Lower leg skin (tissue), 4 donors: ENCODE measurements at regions not wholly inside any gene's neighbourhood (a gene's known extent, or its start where the extent isn't known, plus 50 kb on each side); places are given as distances from the start of the nearest gene placed in this dataset.
"Not testable (repeated sequence)": the region's sequence is repeated elsewhere in the genome, so short reads cannot be mapped to it uniquely, and the experiment has no call there.

Source experiments
- DNase-seq, 2 donors: peaks; one replicate each; pipeline ENCODE4 v3.0.0-alpha.2; 2019; ENCODE audit warnings: low spot score in 2 of 2
- H3K4me3 ChIP-seq: fragments of 200-600 bp; sonication (generic); 2 replicates; pipeline ENCODE4 v1.5.1; 2017; ENCODE audit warnings: mild to moderate bottlenecking, low read depth; ENCODE audit not compliant: poor library complexity, severe bottlenecking
- CTCF ChIP-seq, 3 donors: fragments of 450-650 bp; IDR thresholded peaks; one replicate each; pipeline ENCODE4 v1.5.1; 2016; ENCODE audit warnings: antibody characterized with exemption in 3 of 3, mild to moderate bottlenecking in 3 of 3, moderate library complexity in 2 of 3
- POLR2A ChIP-seq, 2 donors: fragments of 450-650 bp; IDR thresholded peaks; one replicate each; pipeline ENCODE4 v1.6.1; 2016 to 2017; ENCODE audit warnings: antibody characterized with exemption in 2 of 2, mild to moderate bottlenecking in 1 of 2, moderate library complexity in 1 of 2
- WGBS, 2 donors: methylation state at CpG; one replicate each; pipeline ENCODE4 v1.1.5; 2018; 5-methylcytosine and 5-hydroxymethylcytosine counted together
- intact Hi-C: fragments of 100-400 bp; cut with DNase I; formaldehyde crosslinking; loops from one replicate; pipeline ENCODE4 v1.15.0; 2023; ENCODE audit warnings: low total_unique reads

- DNase-seq: no peak
- intact Hi-C loops: no loop called here
- no peak for TF ChIP-seq CTCF (IDR thresholded peaks at IDR 0.05)
- no peak for TF ChIP-seq POLR2A (IDR thresholded peaks at IDR 0.05)
- WGBS, 2 donors: 53 to 58% methylated on average over 3 of the region's 3 CpGs
- H3K4me3 ChIP-seq: no peak overlapping the region
These were observed 273.0 kb downstream of the TFAP2A start for GRCh38 chr6:10141746-10142443.

GRCh38 chr6:10140824-10141223 is 274.1 kb downstream of the TFAP2A start:
- no peak for DNase-seq
- intact Hi-C loops: no loop called here
- no peak overlapping the region for H3K4me3 ChIP-seq
- WGBS, 2 donors: 49 to 50% methylated on average over 3 of the region's 3 CpGs
- TF ChIP-seq CTCF (IDR thresholded peaks at IDR 0.05) (no peak), POLR2A (IDR thresholded peaks at IDR 0.05) (no peak)

- no peak for TF ChIP-seq CTCF (IDR thresholded peaks at IDR 0.05)
- TF ChIP-seq POLR2A (IDR thresholded peaks at IDR 0.05): no peak
- no peak overlapping the region for H3K4me3 ChIP-seq
- intact Hi-C loops: no loop called here
- 65 to 71% methylated on average over 3 of the region's 3 CpGs for WGBS, 2 donors
- no peak for DNase-seq
These were observed 274.7 kb downstream of the TFAP2A start for GRCh38 chr6:10140136-10140535.

GRCh38 chr6:10138917-10139316 is 276.0 kb downstream of the TFAP2A start:
- no peak for DNase-seq
- H3K4me3 ChIP-seq: no peak overlapping the region
- no peak for TF ChIP-seq CTCF (IDR thresholded peaks at IDR 0.05)
- TF ChIP-seq POLR2A (IDR thresholded peaks at IDR 0.05): no peak
- WGBS, 2 donors: 78 to 79% methylated on average over 3 of the region's 3 CpGs
- intact Hi-C loops: no loop called here

- intact Hi-C loops: no loop called here
- H3K4me3 ChIP-seq: no peak overlapping the region
- no peak for DNase-seq
- TF ChIP-seq CTCF (IDR thresholded peaks at IDR 0.05) (no peak), POLR2A (IDR thresholded peaks at IDR 0.05) (no peak)
- WGBS, 2 donors: 84 to 89% methylated on average over 7 of the region's 7 CpGs
These were observed 278.2 kb downstream of the TFAP2A start for GRCh38 chr6:10136636-10137035.

GRCh38 chr6:10134185-10134584 is 280.7 kb downstream of the TFAP2A start:
- intact Hi-C loops, H3K4me3 ChIP-seq, DNase-seq: not testable (repeated sequence)
- WGBS, 2 donors: 87 to 91% methylated on average over 14 of the region's 14 CpGs
